ENCODE measurements at regions not wholly inside any gene's neighbourhood (a gene's known extent, or its start where the extent isn't known, plus 50 kb on each side); places are given as distances from the start of the nearest gene placed in this dataset.

DNA sequence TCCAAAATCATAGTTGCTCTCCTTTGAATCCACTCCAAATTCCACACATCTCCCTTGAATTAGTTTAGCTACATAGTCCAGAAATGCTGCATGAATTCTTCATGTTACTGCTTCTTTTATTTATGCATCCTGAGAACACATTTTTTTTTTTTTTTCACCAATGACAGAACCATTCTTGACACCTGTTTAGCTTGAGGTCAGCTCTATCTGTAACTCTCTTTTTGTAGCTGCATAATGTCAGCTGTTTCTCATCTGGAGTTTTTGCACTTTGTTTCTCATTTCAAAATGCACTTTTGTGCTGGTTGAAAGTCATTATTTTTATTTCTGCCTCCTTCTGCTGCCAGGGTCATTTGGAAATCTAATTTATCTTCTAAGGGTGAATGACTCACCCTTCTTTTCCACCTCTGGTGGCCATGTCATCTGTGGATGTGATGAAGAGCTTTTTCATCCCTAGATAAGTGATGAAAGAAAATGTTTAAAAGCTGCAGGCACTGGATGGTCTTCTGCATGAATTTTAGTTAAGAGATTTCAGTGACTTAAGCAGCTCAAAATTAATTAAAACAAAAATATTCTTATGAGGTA is 93.7 kb downstream of the JRKL start (continued):
- TF ChIP-seq, protein P1, sequence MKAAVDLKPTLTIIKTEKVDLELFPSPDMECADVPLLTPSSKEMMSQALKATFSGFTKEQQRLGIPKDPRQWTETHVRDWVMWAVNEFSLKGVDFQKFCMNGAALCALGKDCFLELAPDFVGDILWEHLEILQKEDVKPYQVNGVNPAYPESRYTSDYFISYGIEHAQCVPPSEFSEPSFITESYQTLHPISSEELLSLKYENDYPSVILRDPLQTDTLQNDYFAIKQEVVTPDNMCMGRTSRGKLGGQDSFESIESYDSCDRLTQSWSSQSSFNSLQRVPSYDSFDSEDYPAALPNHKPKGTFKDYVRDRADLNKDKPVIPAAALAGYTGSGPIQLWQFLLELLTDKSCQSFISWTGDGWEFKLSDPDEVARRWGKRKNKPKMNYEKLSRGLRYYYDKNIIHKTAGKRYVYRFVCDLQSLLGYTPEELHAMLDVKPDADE (IDR thresholded peaks at IDR 0.05) = no peak
- TF ChIP-seq EZH2 (IDR thresholded peaks at IDR 0.05; ENCODE audit: low read depth, unreplicated experiment) (no peak), ZNF331 (CRISPR knock-in tag; IDR thresholded peaks at IDR 0.05; ENCODE audit: low read depth) (no peak), NANOG (IDR thresholded peaks at IDR 0.05; ENCODE audit: borderline replicate concordance) (no peak), ZNF114 (CRISPR knock-in tag; IDR thresholded peaks at IDR 0.05) (no peak), EZH2phosphoT487 (IDR thresholded peaks at IDR 0.05; ENCODE audit: unreplicated experiment) (no peak), STAT1 (IDR thresholded peaks at IDR 0.05; ENCODE audit: unreplicated experiment) (no peak)
- TF ChIP-seq, protein P2, sequence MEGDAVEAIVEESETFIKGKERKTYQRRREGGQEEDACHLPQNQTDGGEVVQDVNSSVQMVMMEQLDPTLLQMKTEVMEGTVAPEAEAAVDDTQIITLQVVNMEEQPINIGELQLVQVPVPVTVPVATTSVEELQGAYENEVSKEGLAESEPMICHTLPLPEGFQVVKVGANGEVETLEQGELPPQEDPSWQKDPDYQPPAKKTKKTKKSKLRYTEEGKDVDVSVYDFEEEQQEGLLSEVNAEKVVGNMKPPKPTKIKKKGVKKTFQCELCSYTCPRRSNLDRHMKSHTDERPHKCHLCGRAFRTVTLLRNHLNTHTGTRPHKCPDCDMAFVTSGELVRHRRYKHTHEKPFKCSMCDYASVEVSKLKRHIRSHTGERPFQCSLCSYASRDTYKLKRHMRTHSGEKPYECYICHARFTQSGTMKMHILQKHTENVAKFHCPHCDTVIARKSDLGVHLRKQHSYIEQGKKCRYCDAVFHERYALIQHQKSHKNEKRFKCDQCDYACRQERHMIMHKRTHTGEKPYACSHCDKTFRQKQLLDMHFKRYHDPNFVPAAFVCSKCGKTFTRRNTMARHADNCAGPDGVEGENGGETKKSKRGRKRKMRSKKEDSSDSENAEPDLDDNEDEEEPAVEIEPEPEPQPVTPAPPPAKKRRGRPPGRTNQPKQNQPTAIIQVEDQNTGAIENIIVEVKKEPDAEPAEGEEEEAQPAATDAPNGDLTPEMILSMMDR (conservative IDR thresholded peaks at IDR 0.05; ENCODE audit: low read depth in 2 of 2) = no peak

DNA sequence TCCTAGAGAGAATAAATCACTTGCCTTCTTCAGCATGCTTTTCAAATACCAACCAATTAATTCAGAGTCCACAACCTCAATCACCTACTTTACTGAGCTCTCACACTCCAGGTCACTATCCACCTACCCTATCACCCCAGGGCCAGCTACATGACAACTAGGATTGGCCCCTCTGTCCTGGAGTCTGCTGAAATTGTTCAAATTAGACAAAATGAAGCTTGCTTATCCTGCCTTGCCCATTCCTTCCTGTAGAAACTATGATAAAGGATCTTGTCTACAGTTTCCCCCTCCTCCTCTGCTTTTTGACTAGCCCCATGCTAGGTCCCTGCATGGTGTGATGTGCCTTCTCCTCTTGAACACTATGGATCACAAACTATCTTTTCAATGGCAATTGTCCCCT is 94.5 kb downstream of the JRKL start:
- no peaks in the 10 kb centered on the region for H3K4me1 Mint-ChIP-seq

More for the DNA sequence above, 94.5 kb downstream of the JRKL start:
- Histone ChIP-seq H3K27ac (ENCODE audit: low read depth) (no peak overlapping the region), H2AFZ (no peak overlapping the region), H3F3A (replicated peaks; ENCODE audit: low read depth) (no peaks in the 10 kb centered on the region), H3K27me3 (ENCODE audit: insufficient read depth) (no peaks in the 10 kb centered on the region), H3K9me2 (ENCODE audit: insufficient read depth) (no peaks in the 10 kb centered on the region; the same call in 1 of the 2 replicates), H3K4me2 (no peak overlapping the region), H4K20me1 (replicated peaks; ENCODE audit: insufficient read depth) (no peaks in the 10 kb centered on the region), H3K4me3 (no peak overlapping the region), H3K4me1 (ENCODE audit: insufficient read depth) (no peaks in the 10 kb centered on the region), H3K79me2 (replicated peaks; ENCODE audit: insufficient read depth) (no peaks in the 10 kb centered on the region), H3K36me3 (ENCODE audit: insufficient read depth) (no peaks in the 10 kb centered on the region)
- Mint-ChIP-seq H3K27me3 (ENCODE audit: insufficient read depth, low read depth, poor library complexity) (peaks cover 2% of the 10 kb centered on the region), H3K27ac (no peak overlapping the region), H3K4me3 (no peak overlapping the region), H3K36me3 (ENCODE audit: low read depth) (no peaks in the 10 kb centered on the region), H3K9me3 (no peaks in the 10 kb centered on the region; the same call in 2 of the 3 replicates)
- TF ChIP-seq CREB1 (CRISPR knock-in tag; IDR thresholded peaks at IDR 0.05; ENCODE audit: low read depth) = no peak
- TF ChIP-seq ZNF114 (CRISPR knock-in tag; IDR thresholded peaks at IDR 0.05) = no peak
- TF ChIP-seq, protein P2 (conservative IDR thresholded peaks at IDR 0.05; ENCODE audit: low read depth in 2 of 2) = no peak
- DNase-seq (ENCODE audit: low spot score) (no peak), ATAC-seq (no peak)

Data from GM23338 (cell line).